ENCODE measurements at regions not wholly inside any gene's neighbourhood (a gene's known extent, or its start where the extent isn't known, plus 50 kb on each side); places are given as distances from the start of the nearest gene placed in this dataset.

DNA sequence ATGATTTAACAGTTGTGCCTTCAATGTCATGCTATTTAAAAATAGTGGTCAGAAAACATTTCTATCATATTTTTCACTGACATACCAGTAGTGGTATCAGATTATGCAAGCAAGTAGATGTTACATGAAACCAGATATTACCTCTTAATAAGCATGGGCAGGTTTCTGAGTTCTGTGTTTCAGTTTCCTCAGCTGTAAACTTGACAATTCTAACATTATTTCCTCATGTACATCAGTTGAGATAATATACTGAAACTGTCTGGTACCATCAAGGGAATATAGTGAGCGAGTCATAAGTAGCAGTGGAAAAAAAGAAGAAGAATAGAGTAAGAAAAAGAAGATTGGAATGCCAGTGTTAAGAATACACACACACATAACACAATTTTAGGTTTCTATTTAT is 477.9 kb upstream of the MANEA start:
- Histone ChIP-seq H3K27me3 (ENCODE audit: control insufficient read depth, insufficient read depth, low read length) (no peaks in the 10 kb centered on the region), H3K9ac (ENCODE audit: low read depth, low read length) (no peak overlapping the region), H3K36me3 (ENCODE audit: insufficient read depth, low read length) (no peaks in the 10 kb centered on the region), H3K4me1 (ENCODE audit: control insufficient read depth, insufficient read depth, low read length) (peaks cover 7% of the 10 kb centered on the region), H3K4me2 (ENCODE audit: low read length) (no peak overlapping the region), H3K4me3 (ENCODE audit: low read length) (no peak overlapping the region), H3K9me3 (replicated peaks; ENCODE audit: low read length) (no peaks in the 10 kb centered on the region)

DNA sequence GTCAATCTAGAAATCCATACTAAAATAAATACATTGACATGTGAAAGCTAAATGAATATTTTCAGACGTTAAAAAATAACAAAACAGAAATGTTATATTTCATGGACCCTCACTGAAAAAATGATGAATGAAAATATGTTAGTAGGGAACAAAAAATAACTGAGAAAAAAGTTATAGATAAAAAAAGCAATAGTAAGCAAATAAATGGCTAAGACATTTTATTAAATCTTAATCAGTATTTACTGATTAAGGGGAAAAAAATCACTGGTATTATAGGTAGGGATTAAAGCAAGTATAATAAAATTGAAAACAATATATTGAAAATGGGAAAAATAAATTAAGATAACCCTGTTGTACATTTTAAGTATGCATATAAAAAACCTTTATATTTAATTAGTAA is 468.1 kb upstream of the MANEA start:
- H3K9ac ChIP-seq (ENCODE audit: low read depth, low read length), result no peak overlapping the region
- H3K36me3 ChIP-seq (ENCODE audit: insufficient read depth, low read length), result no peaks in the 10 kb centered on the region

DNA sequence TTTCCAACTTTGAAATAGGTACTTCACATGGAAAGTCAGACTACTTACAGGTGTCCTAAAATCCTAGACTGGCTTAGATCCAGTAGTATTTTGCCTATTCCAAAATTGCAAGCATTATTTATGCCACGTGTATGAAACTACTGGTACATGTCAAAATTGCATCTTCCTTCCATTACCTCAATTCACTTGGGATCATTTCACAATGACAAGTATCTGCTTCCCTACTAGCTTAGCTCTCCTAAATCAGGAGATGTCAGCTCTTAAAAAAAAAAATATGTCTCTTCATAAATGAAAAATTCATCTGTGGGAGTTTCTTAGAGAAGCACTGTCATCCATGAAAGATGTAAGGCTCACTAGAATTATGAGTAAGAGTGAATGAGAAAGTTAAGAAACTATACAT is 466.6 kb upstream of the MANEA start:
- Histone ChIP-seq H3K27me3 (ENCODE audit: control insufficient read depth, insufficient read depth, low read length) (no peaks in the 10 kb centered on the region), H3K4me2 (ENCODE audit: low read length) (no peak overlapping the region), H3K36me3 (ENCODE audit: insufficient read depth, low read length) (no peaks in the 10 kb centered on the region), H3K4me1 (ENCODE audit: control insufficient read depth, insufficient read depth, low read length) (no peaks in the 10 kb centered on the region), H3K9ac (ENCODE audit: low read depth, low read length) (no peak overlapping the region), H3K9me3 (replicated peaks; ENCODE audit: low read length) (no peaks in the 10 kb centered on the region), H3K4me3 (ENCODE audit: low read length) (no peak overlapping the region)

More for the DNA sequence above, 468.1 kb upstream of the MANEA start:
- no peak overlapping the region for H3K4me3 ChIP-seq (ENCODE audit: low read length)
- no peaks in the 10 kb centered on the region for H3K4me1 ChIP-seq (ENCODE audit: control insufficient read depth, insufficient read depth, low read length)
- H3K27me3 ChIP-seq (ENCODE audit: control insufficient read depth, insufficient read depth, low read length), result no peaks in the 10 kb centered on the region
- no peaks in the 10 kb centered on the region for H3K9me3 ChIP-seq (replicated peaks; ENCODE audit: low read length)
- no peak overlapping the region for H3K4me2 ChIP-seq (ENCODE audit: low read length)

DNA sequence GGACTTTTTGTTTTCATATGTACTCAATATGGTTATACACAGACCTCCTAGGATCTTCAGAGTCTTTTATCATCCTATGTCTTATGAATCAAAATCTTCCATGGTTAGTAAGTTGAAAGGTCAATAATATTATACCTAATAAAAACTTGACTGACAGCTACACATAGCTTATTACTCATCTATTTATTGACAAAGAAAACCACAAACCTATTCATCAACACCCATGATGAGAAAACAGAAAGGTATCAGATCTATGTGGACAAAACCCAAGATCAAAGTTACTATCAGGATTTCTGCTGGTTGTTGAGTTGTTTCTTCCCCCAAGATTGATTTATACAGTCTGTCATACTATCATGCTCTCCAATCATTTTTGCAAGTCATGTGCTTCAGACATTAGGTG is 460.1 kb upstream of the MANEA start:
- no peak overlapping the region for H3K9ac ChIP-seq (ENCODE audit: low read depth, low read length)
- H3K27me3 ChIP-seq (ENCODE audit: control insufficient read depth, insufficient read depth, low read length), result no peaks in the 10 kb centered on the region
- H3K4me1 ChIP-seq (ENCODE audit: control insufficient read depth, insufficient read depth, low read length), result no peaks in the 10 kb centered on the region
- no peak overlapping the region for H3K4me2 ChIP-seq (ENCODE audit: low read length)
- no peaks in the 10 kb centered on the region for H3K36me3 ChIP-seq (ENCODE audit: insufficient read depth, low read length)
- H3K4me3 ChIP-seq (ENCODE audit: low read length), result no peak overlapping the region
- H3K9me3 ChIP-seq (replicated peaks; ENCODE audit: low read length), result no peaks in the 10 kb centered on the region

DNA sequence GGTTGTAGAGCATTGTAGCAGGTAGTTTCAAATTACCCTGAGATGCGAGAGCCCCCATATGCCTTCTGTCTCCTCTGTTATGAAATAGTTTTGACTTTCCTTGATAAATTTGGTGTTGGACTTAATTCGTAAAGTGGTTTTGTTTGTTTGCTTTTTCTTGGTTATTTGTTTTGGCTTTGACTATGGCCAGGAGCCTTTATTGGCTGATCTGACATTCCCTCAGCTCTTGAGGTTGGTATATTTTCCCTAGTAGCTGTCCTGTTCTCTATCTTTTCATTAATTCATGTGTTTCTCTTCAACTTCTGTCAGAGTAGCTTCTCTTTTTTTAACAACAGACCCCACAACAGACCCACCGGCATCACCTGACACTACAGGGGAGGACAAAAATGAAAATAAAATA is 457.4 kb upstream of the MANEA start:
- Histone ChIP-seq H3K27me3 (ENCODE audit: control insufficient read depth, insufficient read depth, low read length) (no peaks in the 10 kb centered on the region), H3K4me3 (ENCODE audit: low read length) (no peak overlapping the region), H3K9ac (ENCODE audit: low read depth, low read length) (no peak overlapping the region), H3K36me3 (ENCODE audit: insufficient read depth, low read length) (no peaks in the 10 kb centered on the region), H3K4me1 (ENCODE audit: control insufficient read depth, insufficient read depth, low read length) (no peaks in the 10 kb centered on the region), H3K9me3 (replicated peaks; ENCODE audit: low read length) (no peaks in the 10 kb centered on the region), H3K4me2 (ENCODE audit: low read length) (no peak overlapping the region)

DNA sequence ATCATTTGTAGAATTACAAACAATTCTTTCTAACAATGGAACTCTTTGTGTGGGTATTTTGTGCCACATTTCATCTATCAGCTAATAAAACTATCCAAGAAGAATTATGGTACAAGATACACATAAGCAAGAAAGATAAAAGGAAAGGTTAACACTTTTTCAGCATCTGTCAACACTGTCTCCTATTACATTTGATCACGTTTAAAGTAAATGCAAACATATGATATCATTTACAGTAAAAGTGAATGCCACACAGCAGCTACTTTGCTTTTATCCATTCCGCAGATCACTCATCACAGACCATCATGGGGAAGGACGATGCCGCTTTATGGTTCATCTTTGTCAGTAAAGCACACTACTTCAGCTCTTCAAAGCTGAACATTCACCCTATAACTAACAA is 456.4 kb upstream of the MANEA start:
- no peak overlapping the region for H3K4me3 ChIP-seq (ENCODE audit: low read length)
- H3K9ac ChIP-seq (ENCODE audit: low read depth, low read length), result no peak overlapping the region
- no peaks in the 10 kb centered on the region for H3K4me1 ChIP-seq (ENCODE audit: control insufficient read depth, insufficient read depth, low read length)
- H3K4me2 ChIP-seq (ENCODE audit: low read length), result no peak overlapping the region
- H3K36me3 ChIP-seq (ENCODE audit: insufficient read depth, low read length), result no peaks in the 10 kb centered on the region
- no peaks in the 10 kb centered on the region for H3K27me3 ChIP-seq (ENCODE audit: control insufficient read depth, insufficient read depth, low read length)
- H3K9me3 ChIP-seq (replicated peaks; ENCODE audit: low read length), result no peaks in the 10 kb centered on the region

DNA sequence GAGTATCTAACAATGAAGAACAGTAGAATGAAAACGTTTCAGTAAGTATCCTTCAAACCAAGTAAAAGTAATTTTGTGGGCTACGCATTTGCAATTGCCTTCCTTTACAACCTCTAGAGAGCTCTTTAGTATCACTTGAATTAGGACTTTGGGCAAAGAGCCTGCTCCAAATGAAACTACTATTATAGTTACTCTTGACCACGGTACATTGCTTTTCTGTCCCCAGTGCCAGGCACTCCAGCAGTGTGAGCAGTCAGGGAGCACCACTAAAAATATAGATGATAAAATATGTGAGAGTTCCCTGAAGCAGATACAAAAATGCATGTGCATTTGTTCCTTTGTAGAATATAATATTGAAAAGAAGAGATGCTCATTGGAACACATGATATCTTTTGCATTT is 450.1 kb upstream of the MANEA start:
- H3K9me3 ChIP-seq (replicated peaks; ENCODE audit: low read length), result no peaks in the 10 kb centered on the region
- no peak overlapping the region for H3K9ac ChIP-seq (ENCODE audit: low read depth, low read length)
- H3K27me3 ChIP-seq (ENCODE audit: control insufficient read depth, insufficient read depth, low read length), result no peaks in the 10 kb centered on the region
- H3K4me1 ChIP-seq (ENCODE audit: control insufficient read depth, insufficient read depth, low read length), result no peaks in the 10 kb centered on the region
- no peaks in the 10 kb centered on the region for H3K36me3 ChIP-seq (ENCODE audit: insufficient read depth, low read length)
- H3K4me2 ChIP-seq (ENCODE audit: low read length), result no peak overlapping the region
- no peak overlapping the region for H3K4me3 ChIP-seq (ENCODE audit: low read length)

DNA sequence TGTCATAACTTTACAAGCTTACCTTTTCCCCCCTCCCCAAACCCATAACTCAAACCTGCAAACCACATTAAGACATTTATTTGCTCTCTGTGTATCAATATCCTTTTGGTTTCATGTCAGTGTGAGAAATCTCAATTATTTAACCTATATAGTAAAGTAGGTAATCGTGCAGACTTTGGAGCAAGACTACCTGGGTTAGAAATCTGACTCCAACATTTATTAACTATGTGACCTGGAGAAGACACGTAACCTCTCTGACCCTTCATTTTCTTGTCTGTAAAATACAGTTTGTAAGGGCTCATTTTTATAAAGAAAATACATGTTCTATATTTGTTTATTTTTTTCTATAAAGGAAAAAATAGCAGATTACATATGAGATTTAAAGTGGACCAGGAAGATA is 448.9 kb upstream of the MANEA start:
- no peak overlapping the region for H3K4me2 ChIP-seq (ENCODE audit: low read length)
- no peak overlapping the region for H3K9ac ChIP-seq (ENCODE audit: low read depth, low read length)
- H3K27me3 ChIP-seq (ENCODE audit: control insufficient read depth, insufficient read depth, low read length), result no peaks in the 10 kb centered on the region
- no peaks in the 10 kb centered on the region for H3K9me3 ChIP-seq (replicated peaks; ENCODE audit: low read length)
- H3K36me3 ChIP-seq (ENCODE audit: insufficient read depth, low read length), result no peaks in the 10 kb centered on the region
- H3K4me1 ChIP-seq (ENCODE audit: control insufficient read depth, insufficient read depth, low read length), result no peaks in the 10 kb centered on the region
- no peak overlapping the region for H3K4me3 ChIP-seq (ENCODE audit: low read length)

DNA sequence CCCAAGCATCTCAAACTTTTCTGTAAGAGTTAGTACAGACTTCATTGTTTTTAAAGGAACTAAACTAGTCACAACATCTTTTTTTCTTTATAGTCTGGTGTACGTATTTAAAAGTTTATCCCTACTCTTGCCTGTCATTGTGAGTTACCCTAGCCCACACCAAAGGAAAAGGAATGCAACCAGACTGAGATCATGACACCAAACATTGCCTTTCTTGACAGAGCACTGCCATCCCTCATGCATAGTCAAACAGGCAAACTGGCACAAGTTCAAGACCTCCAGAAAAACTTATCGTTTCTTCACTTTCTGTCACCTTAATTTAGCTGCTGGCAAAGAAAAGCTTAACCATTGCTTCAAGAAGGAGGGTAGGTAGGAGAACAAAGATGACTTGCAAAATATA is 448.4 kb upstream of the MANEA start:
- no peak overlapping the region for H3K9ac ChIP-seq (ENCODE audit: low read depth, low read length)
- no peak overlapping the region for H3K4me2 ChIP-seq (ENCODE audit: low read length)
- H3K9me3 ChIP-seq (replicated peaks; ENCODE audit: low read length), result no peaks in the 10 kb centered on the region
- H3K4me1 ChIP-seq (ENCODE audit: control insufficient read depth, insufficient read depth, low read length), result no peaks in the 10 kb centered on the region
- H3K4me3 ChIP-seq (ENCODE audit: low read length), result no peak overlapping the region
- no peaks in the 10 kb centered on the region for H3K27me3 ChIP-seq (ENCODE audit: control insufficient read depth, insufficient read depth, low read length)
- H3K36me3 ChIP-seq (ENCODE audit: insufficient read depth, low read length), result no peaks in the 10 kb centered on the region

DNA sequence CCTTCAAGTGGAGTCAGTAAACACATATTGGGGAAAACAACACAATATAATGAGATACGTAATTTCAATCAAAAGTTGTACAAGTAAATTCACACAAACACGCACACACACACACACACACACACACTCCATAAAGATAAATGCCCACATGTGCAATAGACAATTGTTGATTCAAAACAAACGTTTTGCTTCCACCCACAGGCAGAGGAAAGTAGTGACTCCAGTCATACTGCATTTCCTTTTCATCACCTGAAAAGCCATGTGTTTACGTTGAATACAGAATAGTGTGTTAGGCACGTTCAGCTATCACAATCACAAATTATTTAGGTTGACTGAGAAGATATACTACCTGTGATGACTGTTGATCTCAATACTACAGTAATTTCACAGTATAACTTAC is 443.8 kb upstream of the MANEA start:
- Histone ChIP-seq H3K9me3 (replicated peaks; ENCODE audit: low read length) (no peaks in the 10 kb centered on the region), H3K4me1 (ENCODE audit: control insufficient read depth, insufficient read depth, low read length) (no peaks in the 10 kb centered on the region), H3K36me3 (ENCODE audit: insufficient read depth, low read length) (no peaks in the 10 kb centered on the region), H3K4me3 (ENCODE audit: low read length) (no peak overlapping the region), H3K27me3 (ENCODE audit: control insufficient read depth, insufficient read depth, low read length) (no peaks in the 10 kb centered on the region), H3K9ac (ENCODE audit: low read depth, low read length) (no peak overlapping the region), H3K4me2 (ENCODE audit: low read length) (no peak overlapping the region)

DNA sequence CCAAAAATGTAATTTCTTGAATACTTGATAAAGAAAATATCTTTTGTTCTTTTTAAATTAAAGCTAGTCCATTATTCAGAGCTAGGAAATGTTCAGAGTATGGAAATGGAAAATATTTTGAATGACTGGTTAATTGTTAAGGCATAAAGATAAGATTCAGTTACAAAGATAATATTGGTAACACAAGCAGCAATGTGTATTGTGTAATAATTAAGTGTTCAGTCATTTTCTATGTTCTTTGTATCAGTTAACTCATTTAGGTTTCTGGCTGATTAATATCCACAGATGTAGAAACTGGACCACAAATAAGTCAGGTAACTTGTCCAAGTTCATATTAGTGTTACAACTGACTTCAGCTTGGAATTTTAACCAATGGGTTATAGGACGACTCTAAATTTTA is 442.2 kb upstream of the MANEA start:
- H3K27me3 ChIP-seq (ENCODE audit: control insufficient read depth, insufficient read depth, low read length), result no peaks in the 10 kb centered on the region
- no peaks in the 10 kb centered on the region for H3K4me1 ChIP-seq (ENCODE audit: control insufficient read depth, insufficient read depth, low read length)
- H3K9me3 ChIP-seq (replicated peaks; ENCODE audit: low read length), result no peaks in the 10 kb centered on the region
- H3K36me3 ChIP-seq (ENCODE audit: insufficient read depth, low read length), result no peaks in the 10 kb centered on the region
- H3K4me3 ChIP-seq (ENCODE audit: low read length), result no peak overlapping the region
- no peak overlapping the region for H3K9ac ChIP-seq (ENCODE audit: low read depth, low read length)
- no peak overlapping the region for H3K4me2 ChIP-seq (ENCODE audit: low read length)

DNA sequence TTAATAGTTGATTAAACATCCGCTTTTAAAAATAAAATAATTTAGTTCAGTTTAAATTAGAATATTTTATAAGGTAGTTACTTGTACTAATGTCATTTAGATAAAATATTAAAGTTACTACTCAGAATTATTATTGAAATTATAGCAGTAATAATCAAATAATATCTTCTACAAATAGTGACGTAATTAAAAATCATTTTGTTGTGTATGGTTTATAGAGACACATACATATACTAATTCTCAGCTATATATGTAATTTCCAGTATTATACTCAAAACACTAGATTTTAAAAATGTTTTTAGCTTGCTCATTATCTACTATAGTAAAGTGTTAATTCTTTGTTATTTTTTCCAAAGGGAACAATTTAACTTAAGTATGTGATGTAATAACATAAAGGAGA is 435.2 kb upstream of the MANEA start:
- Histone ChIP-seq H3K4me2 (ENCODE audit: low read length) (no peak overlapping the region), H3K36me3 (ENCODE audit: insufficient read depth, low read length) (no peaks in the 10 kb centered on the region), H3K9ac (ENCODE audit: low read depth, low read length) (no peak overlapping the region), H3K9me3 (replicated peaks; ENCODE audit: low read length) (no peaks in the 10 kb centered on the region), H3K4me3 (ENCODE audit: low read length) (no peak overlapping the region), H3K27me3 (ENCODE audit: control insufficient read depth, insufficient read depth, low read length) (no peaks in the 10 kb centered on the region), H3K4me1 (ENCODE audit: control insufficient read depth, insufficient read depth, low read length) (no peaks in the 10 kb centered on the region)
